ENCODE measurements at regions not wholly inside any gene's neighbourhood (a gene's known extent, or its start where the extent isn't known, plus 50 kb on each side); places are given as distances from the start of the nearest gene placed in this dataset.

DNA sequence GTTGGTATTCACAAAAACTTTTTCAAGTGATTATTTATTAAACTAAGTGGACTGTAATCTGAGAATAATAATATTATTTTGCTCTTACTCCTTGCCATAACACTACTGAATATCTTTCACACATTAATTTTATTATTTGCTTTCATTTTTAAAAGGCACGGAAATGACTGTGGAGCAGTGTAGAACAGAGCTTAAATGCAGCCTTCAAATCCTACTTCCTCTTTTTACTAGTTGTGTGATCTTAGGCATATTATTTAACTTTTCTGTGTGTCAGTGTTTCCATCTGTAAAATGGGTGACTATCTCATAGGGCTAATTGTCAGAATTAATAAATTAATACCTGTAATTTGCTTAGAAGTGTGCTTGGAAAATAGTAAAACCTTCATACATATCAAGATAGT lies 55.5 kb upstream of the SLC8A1 start:
- Mint-ChIP-seq H3K36me3 (no peaks in the 10 kb centered on the region), H3K9me3 (peaks cover 2% of the 10 kb centered on the region), H3K27ac (no peak overlapping the region), H3K27me3 (peaks cover 2% of the 10 kb centered on the region), H3K4me1 (no peaks in the 10 kb centered on the region), H3K4me3 (no peak overlapping the region)
- DNase-seq (ENCODE audit: low spot score in 2 of 2) = no peak
- ATAC-seq (ENCODE audit: low read depth) = peak; percentile 39

GRCh38 chr2:40510304-40510703 lies 58.4 kb upstream of the SLC8A1 start:
- H3K27me3 Mint-ChIP-seq = no peaks in the 10 kb centered on the region
- no peak overlapping the region for H3K4me3 Mint-ChIP-seq
- H3K36me3 Mint-ChIP-seq = no peaks in the 10 kb centered on the region
- ATAC-seq (ENCODE audit: low read depth) (no peak), DNase-seq (ENCODE audit: low spot score in 2 of 2) (no peak)
- no peaks in the 10 kb centered on the region for H3K9me3 Mint-ChIP-seq
- no peaks in the 10 kb centered on the region for H3K4me1 Mint-ChIP-seq
- H3K27ac Mint-ChIP-seq = no peak overlapping the region

GRCh38 chr2:40511661-40512213 lies 59.8 kb upstream of the SLC8A1 start:
- no peaks in the 10 kb centered on the region for H3K27me3 Mint-ChIP-seq
- no peak overlapping the region for H3K4me3 Mint-ChIP-seq
- DNase-seq (ENCODE audit: low spot score in 2 of 2) (no peak), ATAC-seq (ENCODE audit: low read depth) (no peak)
- H3K9me3 Mint-ChIP-seq = no peaks in the 10 kb centered on the region
- no peaks in the 10 kb centered on the region for H3K36me3 Mint-ChIP-seq
- H3K4me1 Mint-ChIP-seq = no peaks in the 10 kb centered on the region
- no peak overlapping the region for H3K27ac Mint-ChIP-seq

- H3K36me3 Mint-ChIP-seq = no peaks in the 10 kb centered on the region
- no peak for ATAC-seq (ENCODE audit: low read depth)
- H3K9me3 Mint-ChIP-seq = no peaks in the 10 kb centered on the region
- H3K4me1 Mint-ChIP-seq = no peaks in the 10 kb centered on the region
- no peaks in the 10 kb centered on the region for H3K27me3 Mint-ChIP-seq
- H3K27ac Mint-ChIP-seq = no peak overlapping the region
- no peak overlapping the region for H3K4me3 Mint-ChIP-seq
- DNase-seq (ENCODE audit: low spot score in 2 of 2) = no peak
Measured at GRCh38 chr2:40512256-40512655, 60.4 kb upstream of the SLC8A1 start.

DNA sequence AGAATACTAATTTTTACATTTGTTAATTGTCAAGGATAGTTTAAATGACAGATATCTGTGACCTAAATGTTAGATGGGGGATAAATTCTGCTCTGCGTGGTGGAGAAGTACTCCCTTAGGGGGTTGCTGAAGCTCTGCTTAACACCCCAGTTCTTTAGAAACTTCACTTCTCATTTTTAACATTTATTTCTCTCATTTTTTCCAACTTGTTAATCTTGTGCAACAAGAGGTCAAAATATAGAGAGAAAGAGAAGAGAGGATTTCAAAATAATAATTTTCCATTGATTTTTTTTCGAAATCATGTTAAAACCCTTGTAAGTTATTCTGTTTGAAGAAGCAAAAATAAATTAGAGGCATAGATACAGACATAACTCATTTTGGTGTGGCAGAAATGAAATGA lies 61.3 kb upstream of the SLC8A1 start:
- Mint-ChIP-seq H3K4me3 (no peak overlapping the region), H3K36me3 (no peaks in the 10 kb centered on the region), H3K9me3 (no peaks in the 10 kb centered on the region), H3K4me1 (no peaks in the 10 kb centered on the region), H3K27me3 (no peaks in the 10 kb centered on the region), H3K27ac (no peak overlapping the region)
- ATAC-seq (ENCODE audit: low read depth) (no peak), DNase-seq (ENCODE audit: low spot score in 2 of 2) (no peak)

DNA sequence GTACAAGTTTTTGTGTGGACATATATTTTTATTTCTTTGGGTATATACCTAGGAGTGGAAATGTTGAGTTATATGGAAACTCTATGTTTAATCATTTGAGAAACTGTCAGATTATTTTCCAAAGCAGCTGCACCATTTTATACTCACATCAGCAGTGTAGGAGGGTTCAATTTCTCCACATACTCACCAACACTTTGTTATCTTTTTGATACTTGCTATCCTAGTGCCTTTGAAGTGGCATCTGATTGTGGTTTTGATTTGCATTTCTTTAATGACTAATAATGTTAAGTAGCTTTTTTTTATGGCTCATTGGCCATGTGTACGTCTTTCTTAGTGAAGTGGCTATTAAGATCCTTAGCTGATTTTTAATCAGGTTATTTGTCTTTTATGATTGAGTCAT lies 64.7 kb upstream of the SLC8A1 start:
- Mint-ChIP-seq H3K4me3 (no peak overlapping the region), H3K36me3 (no peaks in the 10 kb centered on the region), H3K4me1 (no peaks in the 10 kb centered on the region), H3K27me3 (no peaks in the 10 kb centered on the region), H3K9me3 (peaks cover 3% of the 10 kb centered on the region), H3K27ac (no peak overlapping the region)
- ATAC-seq (ENCODE audit: low read depth) (no peak), DNase-seq (ENCODE audit: low spot score in 2 of 2) (no peak)

DNA sequence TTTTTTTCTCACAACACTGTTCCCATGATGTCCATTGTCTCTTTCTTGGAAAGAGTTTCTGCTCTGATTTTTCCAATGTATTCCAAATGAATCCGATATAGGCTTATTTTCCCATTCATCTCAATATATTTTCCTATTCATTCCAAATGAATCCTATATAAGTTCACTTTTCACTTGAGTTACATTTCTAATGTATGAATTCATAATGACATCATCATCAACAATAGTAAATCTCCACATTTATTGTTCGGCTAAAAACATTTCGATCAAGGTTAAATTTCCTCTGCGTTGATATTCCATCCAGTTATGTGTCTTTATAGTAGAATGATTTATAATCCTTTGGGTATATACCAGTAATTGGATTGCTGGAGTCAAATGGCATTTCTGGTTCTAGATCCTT lies 76.7 kb upstream of the SLC8A1 start:
- ATAC-seq (ENCODE audit: low read depth) = no peak
- Mint-ChIP-seq H3K9me3 (peaks cover 5% of the 10 kb centered on the region), H3K27ac (no peak overlapping the region), H3K4me3 (no peak overlapping the region), H3K36me3 (no peaks in the 10 kb centered on the region), H3K27me3 (no peaks in the 10 kb centered on the region), H3K4me1 (no peaks in the 10 kb centered on the region)
- no peak for DNase-seq (ENCODE audit: low spot score in 2 of 2)

DNA sequence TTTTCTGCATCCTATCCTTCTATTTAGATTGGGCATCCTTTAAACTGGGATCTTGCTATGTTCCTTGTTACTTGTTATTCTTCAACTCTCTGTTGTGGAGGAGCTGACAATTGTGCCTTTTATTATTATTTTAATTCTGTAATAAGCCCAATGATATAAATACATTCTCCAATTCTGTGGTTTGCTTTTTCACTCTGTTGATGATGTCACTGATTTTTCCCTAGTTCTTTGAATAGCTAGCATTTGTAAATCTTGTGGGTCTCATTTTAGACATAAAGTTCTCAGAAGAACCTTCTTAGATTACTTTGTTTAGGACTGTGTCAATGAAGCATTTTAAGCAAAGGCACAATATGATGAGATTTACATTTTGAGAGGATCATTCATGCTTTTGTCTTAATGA lies 79.5 kb upstream of the SLC8A1 start:
- H3K4me3 Mint-ChIP-seq = no peak overlapping the region
- H3K9me3 Mint-ChIP-seq = peaks cover 5% of the 10 kb centered on the region
- H3K27me3 Mint-ChIP-seq = no peaks in the 10 kb centered on the region
- ATAC-seq (ENCODE audit: low read depth) (no peak), DNase-seq (ENCODE audit: low spot score in 2 of 2) (no peak)
- no peaks in the 10 kb centered on the region for H3K4me1 Mint-ChIP-seq
- no peak overlapping the region for H3K27ac Mint-ChIP-seq
- H3K36me3 Mint-ChIP-seq = no peaks in the 10 kb centered on the region

GRCh38 chr2:40534528-40534927 lies 82.6 kb upstream of the SLC8A1 start:
- Mint-ChIP-seq H3K4me1 (no peaks in the 10 kb centered on the region), H3K27me3 (no peaks in the 10 kb centered on the region), H3K27ac (no peak overlapping the region), H3K36me3 (no peaks in the 10 kb centered on the region), H3K4me3 (no peak overlapping the region), H3K9me3 (no peaks in the 10 kb centered on the region)
- DNase-seq (ENCODE audit: low spot score in 2 of 2) (no peak), ATAC-seq (ENCODE audit: low read depth) (no peak)

GRCh38 chr2:40535972-40536371 lies 84.1 kb upstream of the SLC8A1 start:
- H3K27me3 Mint-ChIP-seq = no peaks in the 10 kb centered on the region
- H3K4me1 Mint-ChIP-seq = no peaks in the 10 kb centered on the region
- no peak overlapping the region for H3K4me3 Mint-ChIP-seq
- no peaks in the 10 kb centered on the region for H3K9me3 Mint-ChIP-seq
- no peak overlapping the region for H3K27ac Mint-ChIP-seq
- DNase-seq (ENCODE audit: low spot score in 2 of 2) (no peak), ATAC-seq (ENCODE audit: low read depth) (no peak)
- H3K36me3 Mint-ChIP-seq = no peaks in the 10 kb centered on the region

DNA sequence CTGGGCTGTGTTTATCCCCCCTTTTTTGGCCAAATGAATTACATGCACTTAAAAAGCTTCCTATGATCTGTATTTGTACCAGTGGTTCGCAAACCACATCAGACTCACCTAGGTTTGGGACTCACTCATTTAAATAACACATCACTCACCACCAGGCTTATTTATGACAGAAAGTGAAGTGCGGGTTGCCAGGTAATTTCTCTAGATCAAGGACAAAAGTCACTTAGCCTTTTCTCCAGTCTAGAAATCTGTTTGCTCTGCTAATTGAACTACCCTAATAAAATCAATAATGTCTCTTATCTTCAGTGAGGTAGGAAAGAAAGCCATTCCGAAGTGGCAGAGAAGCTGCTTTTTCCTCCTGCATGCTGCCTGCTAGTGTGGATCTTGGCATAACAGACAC lies 88.1 kb upstream of the SLC8A1 start:
- H3K9me3 Mint-ChIP-seq = no peaks in the 10 kb centered on the region
- H3K4me3 Mint-ChIP-seq = no peak overlapping the region
- H3K27ac Mint-ChIP-seq = no peak overlapping the region
- H3K36me3 Mint-ChIP-seq = no peaks in the 10 kb centered on the region
- no peaks in the 10 kb centered on the region for H3K27me3 Mint-ChIP-seq
- H3K4me1 Mint-ChIP-seq = no peaks in the 10 kb centered on the region
- ATAC-seq (ENCODE audit: low read depth) (no peak), DNase-seq (ENCODE audit: low spot score in 2 of 2) (no peak)

GRCh38 chr2:40543381-40543780 lies 91.5 kb upstream of the SLC8A1 start:
- ATAC-seq (ENCODE audit: low read depth) = no peak
- no peaks in the 10 kb centered on the region for H3K4me1 Mint-ChIP-seq

GRCh38 chr2:40544072-40544471 lies 92.2 kb upstream of the SLC8A1 start:
- Mint-ChIP-seq H3K4me3 (no peak overlapping the region), H3K9me3 (no peaks in the 10 kb centered on the region), H3K27ac (no peak overlapping the region), H3K4me1 (no peaks in the 10 kb centered on the region), H3K36me3 (no peaks in the 10 kb centered on the region), H3K27me3 (no peaks in the 10 kb centered on the region)
- ATAC-seq (ENCODE audit: low read depth) = no peak
- no peak for DNase-seq (ENCODE audit: low spot score in 2 of 2)

More at GRCh38 chr2:40543381-40543780, 91.5 kb upstream of the SLC8A1 start:
- H3K36me3 Mint-ChIP-seq = no peaks in the 10 kb centered on the region
- no peak overlapping the region for H3K27ac Mint-ChIP-seq
- H3K9me3 Mint-ChIP-seq = no peaks in the 10 kb centered on the region
- no peaks in the 10 kb centered on the region for H3K27me3 Mint-ChIP-seq
- DNase-seq (ENCODE audit: low spot score in 2 of 2) = no peak
- no peak overlapping the region for H3K4me3 Mint-ChIP-seq

DNA sequence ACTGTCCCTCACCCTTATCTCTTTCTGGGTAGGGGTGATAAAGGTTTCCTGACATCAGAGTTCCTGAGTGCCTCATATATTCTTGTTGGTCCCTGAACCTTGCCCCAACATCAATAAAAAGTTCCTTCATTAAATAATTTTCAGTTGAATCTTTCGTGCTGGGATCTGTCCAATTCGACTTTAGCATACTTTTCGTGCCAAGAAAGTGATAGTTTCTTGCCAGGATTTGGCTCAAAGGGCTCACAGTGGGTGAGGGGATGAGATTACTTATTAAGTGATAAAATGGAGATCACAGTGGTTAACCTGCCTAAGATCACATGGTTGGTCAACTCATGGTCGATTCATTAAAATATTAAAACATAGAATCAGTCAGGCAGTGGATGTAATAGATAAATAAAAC lies 93.8 kb upstream of the SLC8A1 start:
- no peak overlapping the region for H3K4me3 Mint-ChIP-seq
- no peaks in the 10 kb centered on the region for H3K36me3 Mint-ChIP-seq
- ATAC-seq (ENCODE audit: low read depth) = no peak
- H3K27me3 Mint-ChIP-seq = no peaks in the 10 kb centered on the region
- H3K27ac Mint-ChIP-seq = no peak overlapping the region
- no peaks in the 10 kb centered on the region for H3K9me3 Mint-ChIP-seq
- no peaks in the 10 kb centered on the region for H3K4me1 Mint-ChIP-seq
- no peak for DNase-seq (ENCODE audit: low spot score in 2 of 2)

- ATAC-seq (ENCODE audit: low read depth) (no peak), DNase-seq (ENCODE audit: low spot score in 2 of 2) (no peak)
- no peaks in the 10 kb centered on the region for H3K9me3 Mint-ChIP-seq
- H3K36me3 Mint-ChIP-seq = no peaks in the 10 kb centered on the region
- H3K4me3 Mint-ChIP-seq = no peak overlapping the region
- H3K27me3 Mint-ChIP-seq = no peaks in the 10 kb centered on the region
- H3K4me1 Mint-ChIP-seq = no peaks in the 10 kb centered on the region
- H3K27ac Mint-ChIP-seq = no peak overlapping the region
Measured at GRCh38 chr2:40546439-40547191, 94.7 kb upstream of the SLC8A1 start.

All from memory B cell (primary cell).